CD4-positive, alpha-beta T cell treated with Interleukin-10 for 1 hour (primary cell): ENCODE measurements at regions not wholly inside any gene's neighbourhood (a gene's known extent, or its start where the extent isn't known, plus 50 kb on each side); places are given as distances from the start of the nearest gene placed in this dataset.

Experiments
- DNase-seq: peaks from one replicate; pipeline ENCODE4 v3.0.0-alpha.2; 2020

DNA sequence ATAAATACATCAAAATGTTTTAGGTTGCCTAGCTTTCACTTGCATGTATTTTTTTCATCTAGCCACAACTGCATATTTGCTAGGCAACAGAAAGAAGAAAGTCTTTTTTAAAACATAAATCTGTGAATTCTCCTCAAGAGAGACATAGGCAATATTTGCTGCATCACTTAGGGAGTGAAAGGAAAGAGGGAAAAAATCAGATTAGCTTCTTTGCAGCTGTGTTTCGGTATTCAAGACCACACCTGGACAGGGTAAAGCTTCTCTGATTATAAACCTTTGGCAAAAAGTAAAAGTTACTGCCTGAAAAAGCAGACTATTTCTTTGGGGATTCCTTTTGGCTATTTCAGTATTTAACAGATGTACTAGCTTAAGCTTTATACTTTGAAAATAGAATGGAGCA is 280.9 kb upstream of the ZSWIM2 start:
- DNase-seq, result no peak

DNA sequence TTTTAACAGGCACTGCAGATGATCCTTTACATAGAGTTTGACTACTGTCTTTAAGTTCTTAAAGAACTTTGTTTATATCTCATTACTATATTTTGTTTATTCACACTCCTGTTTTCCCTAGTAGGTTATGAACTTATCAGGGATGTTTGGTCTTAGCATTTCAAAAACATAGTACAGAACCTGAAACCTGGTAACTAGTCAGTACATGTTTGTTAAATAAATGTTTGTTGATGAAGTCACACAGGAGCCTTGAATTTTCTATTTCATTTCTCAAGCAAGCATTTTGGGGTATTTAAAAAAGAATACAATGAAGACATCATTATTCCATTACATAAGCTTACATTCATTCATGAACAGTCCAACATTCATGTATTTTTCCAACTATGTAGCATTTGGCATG is 280.3 kb upstream of the ZSWIM2 start:
- DNase-seq, result no peak

DNA sequence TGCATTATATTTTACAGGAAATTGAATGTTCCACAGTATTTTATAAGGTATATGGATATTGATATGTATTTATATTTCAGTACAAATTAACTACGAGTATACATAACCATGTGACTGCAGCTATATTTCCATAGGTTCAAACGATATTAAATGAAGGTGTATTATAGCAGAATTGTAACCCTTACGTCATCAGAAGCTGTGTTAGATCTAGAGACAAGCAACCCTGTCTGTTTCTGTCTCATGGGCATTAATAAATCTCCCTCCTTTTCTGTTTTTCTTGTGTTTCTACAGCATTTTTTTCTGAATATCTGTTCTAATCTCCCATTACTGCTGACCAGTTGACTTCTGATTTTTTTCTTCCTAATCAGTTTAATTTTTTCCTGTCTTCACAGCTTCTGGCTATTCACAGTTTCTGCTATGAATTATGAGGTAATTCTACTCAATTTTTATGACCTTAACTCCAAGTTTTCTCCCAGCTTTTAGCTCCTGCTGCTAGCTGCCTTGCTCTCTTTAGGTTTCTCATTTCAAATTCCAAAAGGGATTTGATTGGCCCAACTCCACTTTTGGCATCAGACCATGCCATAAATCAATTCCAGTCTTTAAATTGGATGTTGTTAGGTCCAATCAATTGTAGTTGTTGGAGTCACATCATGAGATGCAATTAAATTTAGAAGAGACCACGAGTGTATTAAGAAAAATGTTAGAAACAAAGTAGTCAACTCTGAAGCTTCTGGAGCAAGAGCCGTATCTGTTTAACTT is 277.5 kb upstream of the ZSWIM2 start:
- DNase-seq, result no peak

DNA sequence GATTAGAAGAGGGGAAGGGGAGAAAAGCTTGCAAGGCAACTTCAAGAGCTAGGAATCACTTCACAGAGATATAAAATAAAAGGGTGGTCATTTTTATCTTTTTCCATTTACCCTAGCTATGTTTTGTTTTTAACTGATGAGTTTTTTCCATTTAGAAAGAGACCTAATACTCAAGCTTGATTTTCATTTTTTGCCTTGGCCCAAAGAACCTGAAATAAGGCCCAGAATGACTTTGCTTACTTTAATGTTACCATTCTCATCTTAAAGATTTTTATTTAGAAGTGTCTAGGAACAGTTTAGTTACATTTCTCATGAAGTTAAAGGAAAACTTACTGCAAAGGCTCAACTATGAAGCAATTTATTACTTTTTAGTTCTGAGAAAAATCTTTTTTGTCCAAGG is 276.3 kb upstream of the ZSWIM2 start:
- no peak for DNase-seq

DNA sequence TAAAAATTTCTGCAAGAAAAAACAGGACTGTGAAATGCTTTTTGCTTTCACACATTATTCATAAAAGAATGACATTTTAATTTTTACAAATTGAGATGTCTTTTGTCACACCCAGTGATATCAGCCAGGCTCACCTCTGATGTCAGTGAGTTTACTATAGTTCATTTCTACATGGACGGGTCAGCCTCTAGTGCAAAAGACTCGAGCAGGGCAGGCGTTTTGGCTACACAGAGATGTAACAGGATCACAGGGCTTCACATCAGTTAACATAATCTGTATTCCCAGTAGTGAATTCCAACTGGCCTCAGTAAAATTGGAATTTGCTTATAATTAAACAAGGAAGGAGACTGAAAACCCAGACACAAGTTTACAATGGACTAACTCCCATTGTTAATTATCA is 275.6 kb upstream of the ZSWIM2 start:
- no peak for DNase-seq

DNA sequence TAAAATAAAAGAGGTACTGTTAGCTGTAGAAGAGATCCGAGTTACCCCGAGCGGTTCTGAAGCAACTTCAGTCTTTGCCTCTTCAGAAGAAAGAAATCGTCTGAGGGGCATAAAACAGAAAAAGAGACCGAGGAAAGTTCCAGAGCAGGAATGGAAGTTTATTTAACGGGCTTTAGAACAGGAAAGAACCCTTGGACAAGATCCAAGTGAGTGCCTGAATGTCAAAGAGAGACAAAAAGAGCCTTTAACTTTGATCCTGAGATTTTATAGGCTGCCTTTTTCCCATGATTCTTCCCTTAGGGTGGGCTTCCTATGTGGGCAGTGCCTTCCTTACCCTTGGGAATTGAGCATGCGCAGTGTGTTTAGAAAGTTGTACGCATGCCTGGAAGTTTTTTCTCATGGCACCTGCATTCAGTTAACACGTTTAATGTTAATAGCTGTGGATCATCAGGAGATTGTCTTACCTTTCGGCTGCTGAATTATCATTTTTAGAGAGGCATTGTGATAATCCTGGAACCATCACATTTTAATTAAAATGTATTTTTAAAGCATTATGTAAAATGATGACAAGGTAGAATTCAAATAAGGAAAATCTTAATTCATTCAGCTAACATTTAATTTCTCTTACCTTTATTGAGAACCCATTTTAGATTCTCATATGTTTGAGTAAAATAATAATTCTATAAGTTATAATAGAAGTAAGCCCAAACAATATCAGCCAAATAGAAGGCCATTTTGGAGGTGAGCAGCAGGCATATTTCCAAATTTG is 269.5 kb upstream of the ZSWIM2 start:
- no peak for DNase-seq

DNA sequence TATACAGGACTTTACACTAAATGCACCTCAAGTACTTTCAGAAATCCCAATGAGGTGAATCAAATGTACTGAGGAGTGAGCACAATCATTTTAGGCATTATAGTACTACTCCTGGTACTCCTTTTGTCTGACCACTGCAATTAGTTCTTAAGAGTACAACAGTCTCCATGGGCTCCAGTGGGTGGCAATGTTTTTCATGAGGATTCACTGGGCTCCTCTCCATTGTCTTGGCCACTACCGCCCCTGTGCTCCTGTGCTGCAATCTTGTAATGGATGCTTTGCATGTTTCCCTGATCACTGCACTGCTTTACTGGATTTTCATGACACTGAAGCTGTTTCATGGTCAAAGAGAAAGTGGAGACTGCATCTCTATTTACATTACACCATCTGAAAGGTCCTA is 268.5 kb upstream of the ZSWIM2 start:
- DNase-seq, result no peak

DNA sequence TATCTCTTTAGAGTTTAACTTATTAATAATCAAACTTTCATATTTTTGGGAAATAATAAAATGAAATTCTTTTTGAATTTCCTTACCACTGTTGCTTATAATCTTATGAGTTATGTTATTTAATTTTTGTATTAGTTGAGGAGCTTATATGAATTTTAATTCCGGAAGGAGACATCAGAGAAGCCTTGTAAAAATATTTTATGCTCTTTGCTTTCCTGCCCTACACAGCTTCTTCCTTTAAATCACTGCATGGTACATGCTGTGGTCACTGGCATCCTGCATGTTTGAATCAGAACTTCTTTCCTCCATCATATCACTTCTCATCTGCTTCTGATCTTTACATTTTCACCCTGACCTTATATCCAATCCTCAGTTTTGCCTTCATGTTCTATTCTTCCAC is 266.7 kb upstream of the ZSWIM2 start:
- no peak for DNase-seq

DNA sequence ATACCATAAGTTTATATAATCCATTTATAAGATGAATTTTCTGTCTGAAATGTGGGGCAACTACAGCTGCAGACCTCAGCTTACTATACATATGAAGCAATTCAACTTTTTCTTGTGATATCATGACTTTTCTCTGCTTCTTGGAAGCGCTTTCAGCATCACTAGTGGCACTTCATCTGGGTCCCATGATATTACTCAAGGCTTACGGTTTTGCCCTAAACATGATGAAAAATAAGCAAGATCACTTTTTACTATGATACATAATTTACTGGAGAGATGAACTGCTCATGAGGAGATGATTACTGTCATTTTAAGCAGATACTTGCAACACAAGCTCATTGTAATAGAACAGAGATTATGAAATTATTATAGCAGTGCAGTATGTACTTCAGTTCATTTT is 258.0 kb upstream of the ZSWIM2 start:
- DNase-seq, result no peak

DNA sequence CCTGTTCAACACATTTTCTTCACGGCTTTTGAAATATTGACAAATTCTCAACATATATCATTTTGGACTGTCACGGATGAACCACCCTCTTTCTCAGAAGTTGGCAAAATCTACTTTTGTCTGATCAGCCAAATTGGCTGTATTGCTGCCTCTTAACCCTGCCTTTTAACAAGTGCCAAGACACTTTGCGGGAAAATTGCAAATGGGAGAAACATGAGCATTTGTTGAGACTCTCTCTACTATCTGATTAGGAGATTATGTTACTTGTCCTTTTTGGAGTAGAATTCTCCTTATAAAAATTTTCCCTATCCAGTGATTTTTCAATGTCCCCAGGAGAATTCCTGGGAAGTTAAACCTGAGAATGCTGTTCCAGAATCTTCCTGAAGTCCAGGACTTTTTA is 256.2 kb upstream of the ZSWIM2 start:
- no peak for DNase-seq

DNA sequence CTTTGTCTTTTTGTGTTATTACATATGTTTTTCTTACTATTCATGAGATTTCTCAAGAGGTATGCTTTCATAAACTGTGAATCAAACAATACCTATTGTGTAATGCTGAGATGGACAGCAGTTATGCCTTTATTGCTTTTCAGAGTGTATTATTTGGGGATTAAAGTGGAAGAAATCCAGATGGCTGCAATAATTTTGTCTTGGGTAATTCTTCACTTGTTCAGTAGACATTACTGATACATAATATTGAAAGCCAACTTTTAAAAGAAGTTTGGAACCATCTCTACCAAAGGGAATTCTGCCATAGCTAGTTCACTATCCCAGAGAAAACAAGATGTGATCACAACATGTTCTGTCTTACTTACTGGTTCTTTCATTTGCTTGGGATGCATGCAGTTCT is 253.4 kb upstream of the ZSWIM2 start:
- DNase-seq, result no peak

DNA sequence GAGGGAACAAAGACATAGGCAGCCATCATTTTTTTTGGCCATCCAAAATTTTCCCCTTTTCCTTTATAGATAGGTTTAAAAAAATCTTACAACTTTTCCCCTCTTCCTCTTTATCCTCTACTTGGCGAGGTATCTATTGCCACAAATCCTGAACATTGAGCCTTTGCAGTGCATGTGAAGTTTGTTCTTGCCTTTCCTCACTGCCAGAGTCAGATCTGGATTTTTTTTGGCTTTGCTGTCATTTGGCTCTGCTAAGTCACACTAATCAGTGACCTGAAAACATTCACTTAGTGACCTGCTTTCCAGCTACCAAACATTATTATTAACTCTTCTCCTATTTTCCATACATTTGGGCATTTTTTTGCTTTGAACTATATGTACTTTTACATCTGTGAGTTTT is 249.2 kb upstream of the ZSWIM2 start:
- DNase-seq, result no peak

DNA sequence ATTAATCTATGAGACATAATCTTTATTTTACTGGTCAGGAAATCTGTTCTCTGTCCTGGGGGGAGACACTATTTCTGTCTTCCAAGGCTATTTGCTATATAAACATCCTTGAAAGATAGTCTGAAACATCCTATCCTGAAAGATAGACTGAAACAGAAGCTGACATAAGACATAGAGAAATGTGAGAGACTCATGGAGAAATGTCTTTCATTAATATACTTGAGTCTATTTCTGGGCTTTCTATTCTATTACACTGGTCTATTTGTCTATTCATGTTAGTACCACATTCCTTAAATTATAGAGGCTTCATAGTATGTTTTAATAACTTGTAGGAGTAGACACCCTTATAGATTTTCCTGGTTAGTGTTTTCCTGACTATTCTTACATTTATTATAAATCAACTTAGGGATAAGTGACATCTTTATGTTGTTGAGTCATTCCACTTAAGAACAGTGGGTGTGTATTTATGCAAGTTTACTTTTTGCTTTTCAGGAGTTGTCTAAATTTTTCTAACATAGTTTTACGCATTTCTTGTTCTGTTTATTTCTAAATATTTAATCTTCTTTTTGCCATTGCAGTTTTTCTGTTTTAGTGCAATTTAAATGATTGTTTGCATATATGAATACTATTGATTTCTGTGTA is 244.9 kb upstream of the ZSWIM2 start:
- no peak for DNase-seq

DNA sequence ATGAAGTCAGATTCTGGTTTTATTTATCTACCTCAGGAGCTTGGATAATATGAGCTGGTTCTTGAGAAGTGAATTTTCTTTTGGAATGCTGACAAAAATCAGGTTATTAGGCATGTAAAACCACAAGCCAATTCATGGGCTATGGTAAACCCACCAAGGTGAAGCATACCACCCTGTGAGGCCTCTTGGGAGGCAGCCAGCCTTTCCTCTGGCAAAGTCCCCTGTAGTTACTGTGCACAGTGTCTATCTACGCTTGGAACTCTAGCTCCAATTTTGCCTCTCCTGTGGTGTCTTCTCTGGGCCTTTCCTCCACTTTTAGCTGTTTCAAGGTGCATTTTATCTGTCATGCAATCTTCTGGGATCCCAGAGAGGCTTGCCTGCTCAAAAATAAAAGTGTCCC is 242.7 kb upstream of the ZSWIM2 start:
- no peak for DNase-seq

DNA sequence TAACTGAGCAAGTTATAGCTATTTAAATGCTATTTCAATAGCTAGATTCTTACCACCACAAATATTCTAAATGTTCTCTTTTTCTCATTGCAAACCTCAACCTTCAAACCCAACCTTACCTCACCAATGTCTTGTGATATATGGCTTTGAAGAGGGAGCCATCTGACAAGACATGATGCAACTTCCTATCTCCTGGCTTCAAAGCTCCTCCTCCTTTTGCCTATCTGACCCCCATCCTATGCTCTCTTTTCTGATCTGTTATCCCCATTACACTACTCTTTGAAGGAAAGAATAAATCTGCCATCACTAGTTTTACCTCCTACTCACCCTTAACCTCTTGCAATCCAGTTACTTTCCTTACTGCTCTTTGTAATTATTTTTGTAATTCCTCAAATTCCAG is 235.6 kb upstream of the ZSWIM2 start:
- DNase-seq, result no peak

DNA sequence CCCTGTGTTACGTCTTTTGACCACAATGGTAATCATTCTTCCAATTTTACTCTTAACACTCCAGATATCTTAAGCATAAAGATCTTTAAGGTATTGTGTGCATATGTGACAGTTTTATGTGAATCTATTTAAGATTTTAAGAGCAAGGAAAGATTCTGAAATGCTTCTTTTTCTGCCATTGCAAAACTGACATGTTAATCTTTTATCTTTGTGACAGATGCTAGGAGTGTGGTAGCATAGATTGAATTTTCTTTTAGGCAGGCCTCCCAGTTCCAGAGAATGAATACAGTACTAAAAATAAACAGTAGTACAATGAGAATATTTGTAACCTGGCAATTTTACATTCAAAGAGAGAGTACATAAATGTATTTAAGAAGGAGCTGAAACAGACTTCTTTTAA is 232.5 kb upstream of the ZSWIM2 start:
- DNase-seq, result no peak

DNA sequence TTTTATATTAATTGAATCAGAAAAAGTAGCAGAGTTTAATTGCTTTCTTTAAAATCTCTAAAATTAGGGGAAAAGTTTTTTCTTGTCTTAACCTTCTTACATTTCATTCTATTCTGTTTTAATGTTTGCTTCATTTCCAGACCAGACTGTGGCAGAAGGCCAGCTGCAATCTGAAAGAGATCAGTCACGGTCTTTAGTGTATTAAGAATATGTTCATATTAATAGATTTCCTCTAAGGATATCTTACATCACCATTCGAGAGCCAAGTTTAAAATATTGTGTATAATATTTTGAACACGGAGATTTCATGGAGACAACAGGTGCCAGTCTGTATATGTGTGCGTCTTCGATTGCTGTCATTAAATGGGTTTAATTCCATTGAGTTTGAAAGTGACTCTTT is 230.9 kb upstream of the ZSWIM2 start:
- DNase-seq, result no peak

DNA sequence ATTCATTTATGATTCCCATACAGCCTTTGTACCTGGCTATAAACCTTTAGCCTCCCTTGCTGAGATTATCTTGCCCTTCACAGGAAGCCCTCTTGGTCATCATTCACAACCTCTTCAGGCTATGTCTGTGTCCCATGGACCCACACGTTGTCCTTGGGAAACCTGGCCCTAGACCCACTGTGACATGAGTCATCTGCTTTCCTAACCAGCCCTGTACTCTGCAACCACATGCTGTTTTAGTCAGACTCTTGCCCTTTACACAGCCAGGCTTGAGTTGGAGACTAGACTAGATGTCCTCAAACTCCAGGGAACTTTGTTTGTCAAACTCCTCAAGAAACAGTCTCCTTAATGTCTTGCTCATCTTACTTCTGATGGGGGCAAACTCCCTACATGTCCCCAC is 229.3 kb upstream of the ZSWIM2 start:
- no peak for DNase-seq

DNA sequence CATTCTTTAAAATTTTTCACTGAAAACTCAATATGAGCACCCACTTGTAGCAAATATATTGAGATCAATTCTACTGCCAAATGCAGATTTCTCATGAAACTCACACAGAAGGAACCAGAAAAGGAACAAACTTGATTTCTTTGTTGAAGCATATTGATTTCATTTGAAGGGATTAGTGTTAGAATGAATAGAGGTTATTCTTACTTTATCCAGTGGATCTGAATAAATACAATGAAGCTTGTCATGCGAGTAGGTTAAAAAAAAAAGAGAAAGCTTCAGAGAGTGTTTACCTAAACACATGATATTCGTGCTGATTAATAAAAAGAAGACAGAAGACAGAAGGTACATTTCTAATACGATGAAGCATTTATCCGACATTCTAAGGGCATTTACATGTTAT is 226.7 kb upstream of the ZSWIM2 start:
- DNase-seq, result no peak

DNA sequence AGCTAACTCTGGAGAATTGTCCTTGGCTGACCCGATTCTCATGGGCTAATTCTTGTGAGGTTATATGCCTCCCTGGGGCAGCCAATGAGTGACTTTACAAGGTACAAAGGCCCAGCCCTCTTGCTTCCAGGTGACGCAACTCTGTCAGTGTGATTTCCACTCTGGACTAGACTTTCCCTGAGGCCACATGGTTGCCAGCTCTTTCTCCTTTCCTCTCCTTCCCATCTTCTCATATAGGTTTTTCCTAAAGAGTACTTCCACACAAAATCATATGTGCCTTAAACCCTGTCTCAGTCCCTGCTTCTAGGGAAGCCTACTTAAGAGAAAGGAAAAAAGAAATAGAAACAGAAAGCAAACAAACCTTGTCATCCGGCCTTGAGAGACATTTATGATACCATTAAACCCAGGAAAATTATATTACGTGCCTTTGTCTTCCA is 226.2 kb upstream of the ZSWIM2 start:
- no peak for DNase-seq

DNA sequence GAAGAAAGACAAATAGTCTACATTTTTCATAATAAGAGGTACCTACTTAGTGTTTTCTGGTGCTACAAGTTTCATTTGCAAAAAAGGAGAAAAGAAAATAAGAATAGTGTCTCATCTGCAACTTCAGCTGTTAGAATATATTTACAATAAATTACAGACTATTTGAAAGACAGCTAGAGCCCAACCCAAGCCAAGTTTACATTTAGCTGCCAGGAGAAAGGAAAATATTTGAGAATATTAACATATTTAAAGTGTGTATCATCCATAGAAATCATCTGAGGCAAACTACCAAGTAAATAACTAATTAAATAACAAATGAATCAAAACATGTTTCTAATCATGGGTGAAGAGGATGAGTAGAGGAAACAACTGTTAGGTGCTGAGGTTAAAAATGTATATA is 209.2 kb upstream of the ZSWIM2 start:
- DNase-seq, result no peak

DNA sequence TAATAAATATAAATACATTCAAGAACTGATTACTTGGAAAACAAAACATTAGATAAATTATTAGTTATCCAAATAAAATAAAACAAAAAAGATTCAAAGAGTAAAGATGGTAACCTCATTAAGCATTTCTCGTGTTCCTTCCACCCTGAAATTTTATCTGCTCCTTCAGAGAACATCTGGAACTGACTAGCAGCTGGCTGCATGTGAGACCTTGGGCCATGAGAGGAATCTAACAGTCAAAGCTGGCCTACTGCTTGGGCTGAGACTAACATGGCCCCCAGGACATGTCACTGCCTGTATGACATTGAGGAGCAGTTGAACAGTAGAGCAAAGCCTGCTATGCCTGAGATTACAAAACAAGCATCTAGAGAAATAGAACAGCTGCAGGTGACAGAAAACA is 208.5 kb upstream of the ZSWIM2 start:
- no peak for DNase-seq

DNA sequence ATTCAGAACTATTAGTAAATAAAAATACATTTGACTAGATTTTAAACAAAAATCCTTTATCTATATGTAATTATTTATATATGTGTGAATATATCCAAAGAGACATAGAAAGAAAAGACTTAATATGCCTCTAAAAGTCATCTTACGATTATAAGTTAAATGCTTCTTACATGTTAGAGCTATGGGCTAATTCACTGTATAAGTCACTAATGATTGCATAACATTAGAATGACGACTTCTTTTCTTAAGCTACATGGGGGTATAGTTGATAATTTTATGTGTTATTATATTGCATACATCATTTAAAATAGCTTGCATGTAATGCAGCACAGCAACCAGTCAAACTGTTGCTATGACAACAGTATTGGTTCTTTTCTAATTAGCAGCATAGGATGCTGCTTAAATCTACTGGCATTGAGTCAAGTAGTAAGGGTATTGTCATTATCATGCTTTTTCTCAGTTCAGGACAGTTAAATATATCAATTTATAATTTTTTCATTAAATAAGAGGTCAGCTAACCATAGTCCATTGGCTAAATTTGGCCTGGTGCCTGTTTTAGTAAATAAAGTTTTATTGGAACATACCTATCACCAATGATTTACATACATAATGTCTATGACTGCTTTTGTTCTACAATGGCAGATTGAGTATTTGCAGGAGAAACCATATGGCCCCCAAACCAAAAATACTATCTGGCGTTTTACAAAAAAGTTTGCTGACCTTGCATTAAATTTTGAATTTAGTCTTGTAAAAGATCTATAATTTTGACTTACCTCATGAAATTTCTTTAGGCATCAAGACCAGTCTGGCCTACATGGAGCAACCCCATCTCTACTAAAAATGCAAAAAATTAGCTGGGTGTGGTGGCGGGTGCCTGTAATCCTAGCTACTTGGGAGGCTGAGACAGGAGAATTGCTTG is 207.7 kb upstream of the ZSWIM2 start:
- no peak for DNase-seq
